Epidermal melanocyte (primary cell): ENCODE measurements at regions not wholly inside any gene's neighbourhood (a gene's known extent, or its start where the extent isn't known, plus 50 kb on each side); places are given as distances from the start of the nearest gene placed in this dataset.

Source experiments
- DNase-seq: peaks from one replicate; pipeline ENCODE4 v3.0.0; 2011; ENCODE audit warnings: low spot score; ENCODE audit not compliant: insufficient read length

- no peak for DNase-seq
Measured at GRCh38 chr11:129292092-129292491, 83.6 kb upstream of the BARX2 start.

GRCh38 chr11:129291546-129291945, 84.1 kb upstream of the BARX2 start:
- DNase-seq = peak; percentile 63

- no peak for DNase-seq
Measured at GRCh38 chr11:129290966-129291365, 84.7 kb upstream of the BARX2 start.

- DNase-seq = no peak
Measured at GRCh38 chr11:129289350-129290040, 86.2 kb upstream of the BARX2 start.

GRCh38 chr11:129287920-129288319, 87.7 kb upstream of the BARX2 start:
- DNase-seq = no peak

- DNase-seq = no peak
Measured at GRCh38 chr11:129286813-129287212, 88.8 kb upstream of the BARX2 start.

GRCh38 chr11:129285402-129285786, 90.3 kb upstream of the BARX2 start:
- no peak for DNase-seq

- DNase-seq = no peak
Measured at GRCh38 chr11:129283141-129283540, 91.0 kb upstream of the ARHGAP32 start.

- DNase-seq = no peak
Measured at GRCh38 chr11:129282634-129283033, 90.5 kb upstream of the ARHGAP32 start.

GRCh38 chr11:129281471-129282415, 89.6 kb upstream of the ARHGAP32 start:
- no peak for DNase-seq

- no peak for DNase-seq
Measured at GRCh38 chr11:129280027-129280811, 88.1 kb upstream of the ARHGAP32 start.

GRCh38 chr11:129279326-129280026, 87.4 kb upstream of the ARHGAP32 start:
- DNase-seq = peak; percentile 73

GRCh38 chr11:129278586-129279319, 86.6 kb upstream of the ARHGAP32 start:
- DNase-seq = no peak

- no peak for DNase-seq
Measured at GRCh38 chr11:129277198-129277843, 85.2 kb upstream of the ARHGAP32 start.

GRCh38 chr11:129275828-129276227, 83.7 kb upstream of the ARHGAP32 start:
- DNase-seq = no peak

- DNase-seq = no peak
Measured at GRCh38 chr11:129273944-129274711, 82.0 kb upstream of the ARHGAP32 start.

GRCh38 chr11:129273322-129273721, 81.2 kb upstream of the ARHGAP32 start:
- DNase-seq = no peak

- DNase-seq = no peak
Measured at GRCh38 chr11:129271030-129271429, 78.9 kb upstream of the ARHGAP32 start.

- no peak for DNase-seq
Measured at GRCh38 chr11:129270446-129270845, 78.3 kb upstream of the ARHGAP32 start.
